ENCODE measurements at regions not wholly inside any gene's neighbourhood (a gene's known extent, or its start where the extent isn't known, plus 50 kb on each side); places are given as distances from the start of the nearest gene placed in this dataset.

- TF ChIP-seq CTCF (IDR thresholded peaks at IDR 0.05; ENCODE audit: insufficient read depth, low read length, poor library complexity, severe bottlenecking), result no peak
- TF ChIP-seq EZH2phosphoT487 (conservative IDR thresholded peaks at IDR 0.05; ENCODE audit: low read length), result no peak
These were observed 286.7 kb upstream of the CRY1 start for GRCh38 chr12:107379852-107380567.

Data from SU-DHL-6 (cell line).